Testis (tissue), 2 donors: ENCODE measurements at regions not wholly inside any gene's neighbourhood (a gene's known extent, or its start where the extent isn't known, plus 50 kb on each side); places are given as distances from the start of the nearest gene placed in this dataset.

Source experiments
- DNase-seq: peaks from one replicate; pipeline ENCODE4 v3.0.0-alpha.2; 2019
- H3K27ac ChIP-seq, 2 donors: fragments of 200-600 bp; sonication (generic); one replicate each; pipeline ENCODE4 v1.5.1; 2019
- H3K27me3 ChIP-seq: fragments of 200-600 bp; sonication (generic); one replicate; pipeline ENCODE4 v1.5.1; 2019
- H3K36me3 ChIP-seq: fragments of 200-600 bp; sonication (generic); one replicate; pipeline ENCODE4 v1.5.1; 2017; ENCODE audit warnings: low read depth; ENCODE audit errors: missing control alignments
- H3K4me1 ChIP-seq: fragments of 200-600 bp; sonication (generic); one replicate; pipeline ENCODE4 v1.5.1; 2019
- H3K4me3 ChIP-seq, 2 donors: fragments of 200-600 bp; sonication (generic); one replicate each; pipeline ENCODE4 v1.5.1; 2017 to 2019
- H3K9me3 ChIP-seq: fragments of 200-600 bp; sonication (generic); one replicate; pipeline ENCODE4 v1.5.1; 2017
- CTCF ChIP-seq, 3 experiments: fragments of 450-650 bp in 2 of 3; fragments of 200-600 bp in 1 of 3; sonication (generic) in 1 of 3; IDR thresholded peaks; one replicate each; pipeline ENCODE4 v1.5.1; 2016 to 2019; ENCODE audit warnings: antibody characterized with exemption in 3 of 3, mild to moderate bottlenecking in 2 of 3, moderate library complexity in 1 of 3
- POLR2A ChIP-seq: fragments of 450-650 bp; IDR thresholded peaks from one replicate; pipeline ENCODE4 v1.6.1; 2017; ENCODE audit warnings: antibody characterized with exemption, mild to moderate bottlenecking, moderate library complexity
- WGBS, 2 donors: methylation state at CpG; one replicate each; pipeline ENCODE4 v1.1.5; 2018; 5-methylcytosine and 5-hydroxymethylcytosine counted together
- intact Hi-C: fragments of 100-400 bp; cut with DNase I; formaldehyde crosslinking; loops from one replicate; pipeline ENCODE4 v1.15.1; 2023; ENCODE audit warnings: low total_unique reads

- 89% methylated on average over 1 of the region's 1 CpG for WGBS, 2 donors
- H3K4me3 ChIP-seq, result no peak overlapping the region
- intact Hi-C loops, result no loop called here
- H3K36me3 ChIP-seq, result no peaks in the 10 kb centered on the region
- no peaks in the 10 kb centered on the region for H3K27me3 ChIP-seq
- H3K9me3 ChIP-seq, result no peaks in the 10 kb centered on the region
- DNase-seq, result no peak
- no peaks in the 10 kb centered on the region for H3K4me1 ChIP-seq
- H3K27ac ChIP-seq, result no peak overlapping the region
- TF ChIP-seq POLR2A (no peak), CTCF (IDR thresholded peaks at IDR 0.05) (no peak)
Observed at GRCh38 chr21:24123785-24124184, 1483.5 kb downstream of the MRPL39 start.

GRCh38 chr21:24118738-24119459 is 1488.4 kb downstream of the MRPL39 start:
- TF ChIP-seq POLR2A (no peak), CTCF (IDR thresholded peaks at IDR 0.05) (no peak)
- H3K4me3 ChIP-seq, result no peak overlapping the region
- WGBS, 2 donors, result 67 to 77% methylated on average over 5 of the region's 5 CpGs
- H3K27ac ChIP-seq, result no peak overlapping the region
- H3K27me3 ChIP-seq, result no peaks in the 10 kb centered on the region
- no peak for DNase-seq
- no peaks in the 10 kb centered on the region for H3K4me1 ChIP-seq
- intact Hi-C loops, result no loop called here
- no peaks in the 10 kb centered on the region for H3K36me3 ChIP-seq
- no peaks in the 10 kb centered on the region for H3K9me3 ChIP-seq

- H3K4me1 ChIP-seq, result no peaks in the 10 kb centered on the region
- intact Hi-C loops, result no loop called here
- WGBS, 2 donors, result 54 to 67% methylated on average over 2 of the region's 2 CpGs
- H3K9me3 ChIP-seq, result no peaks in the 10 kb centered on the region
- TF ChIP-seq CTCF (IDR thresholded peaks at IDR 0.05) (no peak), POLR2A (no peak)
- DNase-seq, result no peak
- H3K27me3 ChIP-seq, result no peaks in the 10 kb centered on the region
- H3K4me3 ChIP-seq, result no peak overlapping the region
- H3K36me3 ChIP-seq, result no peaks in the 10 kb centered on the region
- no peak overlapping the region for H3K27ac ChIP-seq
Observed at GRCh38 chr21:24115141-24115540, 1492.1 kb downstream of the MRPL39 start.

GRCh38 chr21:24112020-24112419 is 1495.3 kb downstream of the MRPL39 start:
- Histone ChIP-seq H3K27me3 (no peaks in the 10 kb centered on the region), H3K4me1 (no peaks in the 10 kb centered on the region), H3K9me3 (no peaks in the 10 kb centered on the region), H3K36me3 (no peaks in the 10 kb centered on the region), H3K4me3 (no peak overlapping the region), H3K27ac (no peak overlapping the region)
- no peak for DNase-seq
- intact Hi-C loops, result no loop called here
- TF ChIP-seq CTCF (IDR thresholded peaks at IDR 0.05), result no peak
- no peak for TF ChIP-seq POLR2A
- 48 to 65% methylated on average over 5 of the region's 5 CpGs for WGBS, 2 donors

GRCh38 chr21:24110846-24111245 is 1496.4 kb downstream of the MRPL39 start:
- no peaks in the 10 kb centered on the region for H3K36me3 ChIP-seq
- no peaks in the 10 kb centered on the region for H3K4me1 ChIP-seq
- H3K4me3 ChIP-seq, result no peak overlapping the region
- no peaks in the 10 kb centered on the region for H3K27me3 ChIP-seq
- no peak for DNase-seq
- H3K9me3 ChIP-seq, result no peaks in the 10 kb centered on the region
- intact Hi-C loops, result no loop called here
- TF ChIP-seq CTCF (IDR thresholded peaks at IDR 0.05) (no peak), POLR2A (no peak)
- no peak overlapping the region for H3K27ac ChIP-seq
